ENCODE measurements at regions not wholly inside any gene's neighbourhood (a gene's known extent, or its start where the extent isn't known, plus 50 kb on each side); places are given as distances from the start of the nearest gene placed in this dataset.

GRCh38 chr14:84797326-84797725, 732.6 kb upstream of the FLRT2 start:
- no peak for DNase-seq (ENCODE audit: low spot score)

DNA sequence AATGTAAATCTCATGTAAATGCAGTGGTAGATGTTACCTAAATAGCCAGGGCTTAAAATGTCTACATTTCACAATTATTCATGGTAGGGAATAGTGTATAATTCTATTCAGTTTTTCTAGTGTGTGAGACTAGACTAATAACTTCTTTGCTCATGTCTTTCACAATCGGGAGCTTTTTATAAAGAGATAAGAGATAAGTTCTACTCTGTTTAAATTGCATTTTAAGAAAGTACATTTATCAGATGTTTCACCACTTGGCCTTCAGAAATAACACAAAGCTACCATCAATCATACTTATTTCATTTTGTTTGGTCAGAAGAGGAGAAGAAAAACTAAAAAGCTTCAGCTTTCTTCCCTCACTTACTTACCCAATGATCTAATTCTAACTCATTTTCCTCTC, 725.5 kb upstream of the FLRT2 start:
- DNase-seq (ENCODE audit: low spot score): no peak

DNA sequence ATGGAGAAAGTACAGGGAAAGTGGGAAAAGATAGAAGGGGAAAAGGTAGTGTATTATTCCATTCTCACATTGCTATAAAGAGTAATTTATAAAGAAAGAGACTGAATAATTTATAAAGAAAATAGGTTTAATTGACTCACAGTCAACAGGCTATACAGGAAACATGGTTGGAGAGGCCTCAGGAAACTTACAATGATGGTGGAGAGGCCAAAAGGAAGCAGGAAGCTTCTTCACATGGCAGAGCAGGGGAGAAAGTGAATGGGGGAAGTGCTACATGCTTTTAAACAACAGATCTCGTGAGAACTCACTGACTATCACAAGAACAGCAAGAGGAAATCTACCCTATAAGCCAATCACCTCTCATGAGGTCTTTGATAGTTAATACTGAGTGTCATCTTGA, 725.0 kb upstream of the FLRT2 start:
- no peak for DNase-seq (ENCODE audit: low spot score)

DNA sequence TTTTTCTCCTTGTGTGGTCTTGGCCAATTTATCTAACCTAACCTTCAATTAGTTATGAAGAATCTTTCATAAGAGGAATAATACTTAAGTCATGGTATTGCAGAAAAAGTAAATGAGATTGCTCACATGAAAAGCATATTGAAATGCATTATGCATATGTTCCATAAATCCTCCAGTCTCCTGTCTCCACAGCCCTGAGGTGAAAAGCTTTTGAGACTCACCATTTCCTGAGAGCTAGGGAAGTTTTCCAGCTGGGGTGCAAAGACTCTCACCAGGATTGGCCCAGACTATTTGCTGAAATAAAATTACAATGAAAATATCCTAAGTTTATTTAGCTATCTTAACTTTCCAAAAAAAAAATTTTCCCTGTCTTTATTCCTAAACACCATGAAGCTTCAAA, 723.8 kb upstream of the FLRT2 start:
- no peak for DNase-seq (ENCODE audit: low spot score)

DNA sequence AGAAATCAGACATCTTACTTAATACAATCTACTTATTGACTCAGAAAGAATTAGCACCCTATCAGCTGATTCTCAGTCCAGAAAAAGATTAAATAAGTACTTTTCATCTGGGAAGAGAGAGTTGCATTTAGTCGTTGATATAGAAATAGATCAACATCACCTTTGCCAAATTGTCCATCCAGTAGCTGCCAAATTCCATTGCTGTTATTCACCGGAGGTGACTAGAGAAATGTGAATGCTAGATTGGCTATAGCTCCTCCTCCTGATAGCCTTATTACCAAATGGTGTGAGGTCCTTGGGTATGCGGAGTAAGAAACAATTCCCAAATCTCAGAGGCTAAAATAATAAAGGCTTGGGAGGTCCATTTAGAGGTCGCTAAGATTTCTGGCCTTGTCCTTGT, 723.3 kb upstream of the FLRT2 start:
- no peak for DNase-seq (ENCODE audit: low spot score)

- DNase-seq (ENCODE audit: low spot score): no peak
These were observed 722.3 kb upstream of the FLRT2 start for GRCh38 chr14:84807673-84808072.

- DNase-seq (ENCODE audit: low spot score): no peak
These were observed 720.8 kb upstream of the FLRT2 start for GRCh38 chr14:84809158-84809557.

GRCh38 chr14:84814391-84814790, 715.6 kb upstream of the FLRT2 start:
- DNase-seq (ENCODE audit: low spot score): no peak

DNA sequence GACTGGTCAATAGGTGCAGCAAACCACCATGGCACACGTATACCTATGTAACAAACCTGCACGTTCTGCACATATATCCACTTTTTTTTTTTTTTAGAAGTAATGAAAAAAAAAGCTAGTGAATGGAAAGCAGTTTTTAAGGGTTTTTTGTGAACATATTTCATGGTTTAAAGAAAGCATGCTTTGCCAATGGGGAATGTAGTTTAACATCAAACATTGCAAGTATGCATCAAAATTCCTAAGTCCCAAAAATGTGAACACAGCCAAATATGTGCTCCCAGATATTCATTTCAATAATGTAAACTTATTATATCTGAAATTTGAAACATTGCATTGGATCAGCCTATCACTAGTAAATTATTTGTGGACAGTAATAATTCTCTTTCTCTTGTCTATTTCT, 710.4 kb upstream of the FLRT2 start:
- no peak for DNase-seq (ENCODE audit: low spot score)

DNA sequence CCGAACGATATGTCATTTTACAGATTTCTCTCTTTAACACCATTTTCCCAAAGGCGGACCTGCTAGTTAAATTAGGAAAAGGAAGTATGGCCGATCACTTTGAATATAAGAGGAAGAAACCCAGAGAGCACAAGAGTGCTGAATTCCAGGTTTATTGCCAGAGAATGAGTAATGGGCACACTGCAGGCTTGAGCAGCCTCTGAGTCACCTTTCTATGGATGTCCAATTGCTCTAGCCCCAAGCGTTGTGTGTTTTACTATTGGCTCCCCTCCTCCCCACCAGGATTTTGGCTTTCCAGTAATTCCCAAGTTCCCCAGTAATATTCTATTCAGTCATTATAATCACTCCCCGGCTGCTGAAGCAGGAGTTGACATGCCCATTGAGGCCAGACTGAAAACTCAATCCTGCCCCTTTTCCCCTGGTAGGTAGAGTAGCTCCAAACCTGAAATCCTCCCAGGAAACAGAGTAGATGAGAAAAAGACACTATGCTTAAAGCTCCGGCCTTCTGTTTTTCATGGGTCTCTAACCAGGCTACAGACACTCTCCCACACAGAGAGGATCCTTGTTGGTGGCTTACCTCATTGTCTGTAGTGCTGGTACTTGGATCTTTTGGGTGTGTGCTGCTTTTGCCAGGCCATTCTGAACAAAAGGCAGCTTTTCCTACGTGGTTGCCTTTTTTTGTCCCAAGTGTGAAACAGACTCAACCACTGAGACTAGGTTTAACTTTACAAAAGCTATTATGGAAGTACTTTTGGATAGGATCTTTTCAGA, 704.3 kb upstream of the FLRT2 start:
- peak; percentile 7 for DNase-seq (ENCODE audit: low spot score)

- no peak for DNase-seq (ENCODE audit: low spot score)
These were observed 703.6 kb upstream of the FLRT2 start for GRCh38 chr14:84826294-84826693.

DNA sequence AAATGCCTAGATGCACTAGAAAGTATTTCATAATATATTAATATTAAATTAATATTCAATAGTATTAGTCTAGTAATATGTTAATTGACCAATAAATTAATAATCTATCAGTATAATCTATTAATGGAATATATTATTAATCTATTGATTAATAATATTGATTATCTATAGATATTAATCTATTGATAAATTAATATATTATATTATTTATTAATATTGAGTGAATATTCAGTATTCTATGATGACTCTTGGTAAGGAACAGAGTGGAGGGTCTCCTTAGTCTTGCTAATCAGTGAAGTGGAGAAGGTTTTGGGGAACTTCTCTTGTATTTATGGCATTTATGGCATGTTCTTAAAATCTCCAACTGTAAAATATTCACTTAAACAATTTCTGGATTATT, 679.3 kb upstream of the FLRT2 start:
- DNase-seq (ENCODE audit: low spot score): no peak

DNA sequence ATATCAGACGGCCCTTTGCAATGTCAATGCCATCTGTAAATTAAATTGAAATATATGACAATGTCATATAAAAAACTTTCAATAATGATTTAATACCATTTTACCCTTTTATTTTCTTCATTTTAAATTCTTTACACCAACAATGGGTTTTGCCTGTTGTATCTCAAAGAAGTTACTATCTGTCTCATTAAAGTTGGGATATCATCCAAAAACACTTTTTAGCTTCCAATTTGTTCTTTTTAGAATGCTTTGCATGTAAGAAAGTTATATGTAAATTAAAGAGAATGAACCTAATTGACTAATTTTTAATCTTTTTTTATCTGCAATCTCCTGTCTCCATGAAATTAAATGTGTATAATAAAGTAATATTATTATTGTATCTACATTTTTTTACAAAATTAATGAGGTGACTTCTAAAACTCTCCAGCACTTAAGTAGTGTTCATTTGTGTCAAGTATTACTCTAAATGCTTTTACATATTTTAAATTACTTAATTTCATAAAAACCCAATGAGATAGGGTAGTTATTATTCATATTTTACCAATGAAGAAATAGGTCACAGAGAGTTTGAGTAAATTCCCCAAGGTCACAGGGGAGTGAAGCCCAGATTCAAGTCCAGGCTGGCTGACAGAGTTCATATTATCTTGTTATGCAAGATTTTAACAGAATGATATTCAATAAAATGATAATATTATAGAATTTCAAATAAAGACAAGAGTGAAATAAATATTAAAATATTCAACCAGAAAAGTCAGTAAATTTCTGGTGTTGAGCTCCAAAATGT, 673.0 kb upstream of the FLRT2 start:
- no peak for DNase-seq (ENCODE audit: low spot score)

DNA sequence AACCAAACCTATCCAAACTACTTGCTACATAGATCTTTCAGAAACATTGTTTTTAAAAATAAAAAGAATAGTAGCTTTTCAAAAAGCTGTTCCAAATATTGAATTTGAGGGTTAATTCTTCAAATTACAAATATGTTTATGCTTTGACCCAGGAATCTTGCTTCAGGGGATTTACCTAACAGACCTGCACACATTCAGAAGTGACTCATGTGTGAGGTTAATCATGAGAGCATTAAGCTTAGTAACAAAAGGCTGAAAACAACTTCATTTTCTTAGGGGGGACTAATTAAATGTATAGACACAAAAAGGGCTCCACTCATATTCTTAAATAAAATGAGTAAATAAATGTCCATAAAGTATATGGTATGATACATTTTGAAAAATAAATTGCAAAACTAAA, 672.4 kb upstream of the FLRT2 start:
- no peak for DNase-seq (ENCODE audit: low spot score)

DNA sequence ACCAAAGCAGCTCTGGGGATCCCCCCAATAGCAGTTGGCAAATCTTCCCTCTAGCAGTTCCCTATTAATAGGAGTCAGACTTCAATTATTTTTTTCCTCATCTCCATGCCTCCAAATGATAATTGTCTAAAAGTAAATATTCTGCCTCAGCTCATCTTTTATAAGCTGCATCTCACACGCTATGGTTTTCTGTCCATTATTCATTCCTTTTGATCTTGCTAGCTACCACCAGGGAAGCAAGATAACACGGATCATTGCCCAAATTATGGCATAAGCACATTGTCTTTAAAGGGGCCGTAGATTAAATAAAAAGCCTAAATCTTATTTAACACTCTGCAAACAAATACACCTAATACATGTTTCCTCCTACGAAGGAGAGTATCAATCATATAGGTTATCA, 670.8 kb upstream of the FLRT2 start:
- DNase-seq (ENCODE audit: low spot score): no peak

GRCh38 chr14:84864548-84865271, 665.2 kb upstream of the FLRT2 start:
- DNase-seq (ENCODE audit: low spot score): no peak

DNA sequence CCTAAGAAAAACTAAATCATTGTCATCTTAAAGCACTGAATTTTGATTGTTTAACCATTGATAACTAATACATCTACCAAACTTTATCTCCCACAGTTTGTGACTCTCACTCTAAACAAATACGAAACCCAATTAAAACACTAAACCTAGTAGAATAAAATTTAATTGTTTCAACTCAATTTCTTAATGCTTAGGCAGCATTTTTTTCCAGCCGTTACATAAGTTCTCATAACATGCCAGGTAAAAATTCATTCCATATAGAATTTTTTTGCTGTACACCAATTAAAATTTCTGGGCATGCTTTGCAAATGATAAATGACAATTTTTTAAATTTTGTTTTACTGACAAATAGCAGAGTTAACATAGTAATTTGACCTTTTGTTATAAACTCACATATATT, 658.2 kb upstream of the FLRT2 start:
- DNase-seq (ENCODE audit: low spot score): no peak

GRCh38 chr14:84874436-84874835, 655.5 kb upstream of the FLRT2 start:
- peak; percentile 32 for DNase-seq (ENCODE audit: low spot score)

GRCh38 chr14:84877061-84877460, 652.9 kb upstream of the FLRT2 start:
- no peak for DNase-seq (ENCODE audit: low spot score)

DNA sequence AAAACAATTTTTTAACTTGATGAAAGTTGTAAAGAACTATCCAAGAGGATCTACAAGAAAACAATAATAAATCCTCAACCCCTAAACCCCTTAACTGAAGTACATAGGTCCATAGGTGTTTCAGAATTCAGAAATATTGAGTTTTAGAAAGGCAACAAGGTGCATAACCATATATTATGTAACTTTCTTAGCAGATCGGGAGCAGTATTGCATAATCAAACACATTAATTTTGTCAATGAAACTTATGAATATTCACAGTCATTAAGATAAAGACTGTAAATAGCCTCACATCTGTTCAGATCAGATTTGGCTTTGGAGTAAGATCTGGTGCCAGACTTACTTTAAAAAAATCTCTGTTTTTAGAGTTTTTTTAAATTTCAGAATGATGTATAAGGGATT, 647.1 kb upstream of the FLRT2 start:
- no peak for DNase-seq (ENCODE audit: low spot score)

GRCh38 chr14:84885061-84885460, 644.9 kb upstream of the FLRT2 start:
- no peak for DNase-seq (ENCODE audit: low spot score)

DNA sequence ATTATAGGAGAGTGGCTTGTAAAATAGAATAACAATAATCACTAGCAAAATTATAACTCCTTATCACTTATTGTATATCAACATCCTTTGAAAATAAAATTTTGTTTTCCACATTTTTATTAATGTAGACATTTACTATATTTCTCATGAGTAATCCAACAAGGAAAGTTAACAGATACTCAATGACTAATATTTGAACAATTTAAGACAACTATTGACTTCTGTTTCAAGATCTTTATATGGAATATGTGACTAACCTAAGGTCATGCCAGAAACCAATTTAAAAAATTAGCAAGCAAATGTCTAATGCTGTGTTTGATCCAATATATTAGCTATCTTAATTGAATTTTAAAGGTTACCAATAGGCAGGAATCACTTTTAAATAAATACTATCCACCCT, 638.5 kb upstream of the FLRT2 start:
- DNase-seq (ENCODE audit: low spot score): no peak

GRCh38 chr14:84894254-84894653, 635.7 kb upstream of the FLRT2 start:
- no peak for DNase-seq (ENCODE audit: low spot score)

All from COLO829 (cell line).